Peyer's patch (tissue), 4 donors: ENCODE measurements at regions not wholly inside any gene's neighbourhood (a gene's known extent, or its start where the extent isn't known, plus 50 kb on each side); places are given as distances from the start of the nearest gene placed in this dataset.

Experiments used
- DNase-seq, 3 donors: peaks; one replicate each; pipeline ENCODE4 v3.0.0-alpha.2; 2017 to 2019
- H3K27ac ChIP-seq, 4 donors: fragments of 200-600 bp; sonication (generic); one replicate each; pipeline ENCODE4 v1.5.1; 2016 to 2019
- H3K27me3 ChIP-seq, 2 donors: fragments of 200-600 bp; sonication (generic); one replicate each; pipeline ENCODE4 v1.5.1; 2019
- H3K36me3 ChIP-seq, 3 donors: fragments of 200-600 bp; sonication (generic); one replicate each; pipeline ENCODE4 v1.5.1; 2016 to 2019
- H3K4me1 ChIP-seq, 4 donors: fragments of 200-600 bp; sonication (generic); one replicate each; pipeline ENCODE4 v1.5.1; 2016 to 2019
- H3K4me3 ChIP-seq, 4 donors: fragments of 200-600 bp; sonication (generic); 1 replicate in 3 of 4; 2 replicates in 1 of 4; pipeline ENCODE4 v1.5.1; 2016 to 2019; ENCODE audit warnings: mild to moderate bottlenecking in 1 of 4
- H3K9me3 ChIP-seq, 4 donors: fragments of 200-600 bp; sonication (generic); one replicate each; pipeline ENCODE4 v1.5.1; 2016 to 2019; ENCODE audit warnings: mild to moderate bottlenecking in 1 of 4
- CTCF ChIP-seq, 6 experiments: fragments of 450-650 bp in 4 of 6; fragments of 200-600 bp in 2 of 6; sonication (generic) in 1 of 6; IDR thresholded peaks; one replicate each; pipeline ENCODE4 v1.5.1; 2017 to 2019; ENCODE audit warnings: antibody characterized with exemption in 6 of 6, mild to moderate bottlenecking in 3 of 6, moderate library complexity in 1 of 6
- POLR2A ChIP-seq, 2 donors: fragments of 450-650 bp; IDR thresholded peaks; one replicate each; pipeline ENCODE4 v1.5.1; 2017; ENCODE audit warnings: antibody characterized with exemption in 2 of 2, mild to moderate bottlenecking in 2 of 2, moderate library complexity in 2 of 2

GRCh38 chr5:103436656-103437055, 125.9 kb downstream of the NUDT12 start:
- peaks cover 0 to 9% (median 0%) of the 10 kb centered on the region in 4 donors for H3K9me3 ChIP-seq
- H3K4me1 ChIP-seq, result no peaks in the 10 kb centered on the region
- no peak overlapping the region for H3K4me3 ChIP-seq
- TF ChIP-seq CTCF (IDR thresholded peaks at IDR 0.05) (no peak), POLR2A (IDR thresholded peaks at IDR 0.05) (no peak)
- no peaks in the 10 kb centered on the region for H3K27me3 ChIP-seq
- no peak overlapping the region for H3K27ac ChIP-seq
- no peak for DNase-seq
- H3K36me3 ChIP-seq, result no peaks in the 10 kb centered on the region

- TF ChIP-seq CTCF (IDR thresholded peaks at IDR 0.05) (no peak), POLR2A (IDR thresholded peaks at IDR 0.05) (no peak)
- H3K4me1 ChIP-seq, result no peaks in the 10 kb centered on the region
Measured at GRCh38 chr5:103436112-103436511, 126.5 kb downstream of the NUDT12 start.

GRCh38 chr5:103435136-103435889, 127.3 kb downstream of the NUDT12 start:
- no peak overlapping the region for H3K27ac ChIP-seq
- no peak overlapping the region for H3K4me3 ChIP-seq
- no peak for DNase-seq
- H3K4me1 ChIP-seq, result no peaks in the 10 kb centered on the region
- no peaks in the 10 kb centered on the region for H3K27me3 ChIP-seq
- TF ChIP-seq POLR2A (IDR thresholded peaks at IDR 0.05) (no peak), CTCF (IDR thresholded peaks at IDR 0.05) (no peak)
- peaks cover 0 to 9% (median 0%) of the 10 kb centered on the region in 4 donors for H3K9me3 ChIP-seq
- no peaks in the 10 kb centered on the region for H3K36me3 ChIP-seq

More at GRCh38 chr5:103436112-103436511, 126.5 kb downstream of the NUDT12 start:
- Histone ChIP-seq H3K9me3 (peaks cover 0 to 9% (median 0%) of the 10 kb centered on the region in 4 donors), H3K36me3 (no peaks in the 10 kb centered on the region), H3K27me3 (no peaks in the 10 kb centered on the region), H3K27ac (no peak overlapping the region), H3K4me3 (no peak overlapping the region)
- no peak for DNase-seq

GRCh38 chr5:103434057-103434456, 128.5 kb downstream of the NUDT12 start:
- Histone ChIP-seq H3K4me3 (no peak overlapping the region), H3K27me3 (no peaks in the 10 kb centered on the region), H3K27ac (no peak overlapping the region), H3K4me1 (no peaks in the 10 kb centered on the region), H3K36me3 (no peaks in the 10 kb centered on the region), H3K9me3 (peaks cover 0 to under 1% (median 0%) of the 10 kb centered on the region in 4 donors)
- TF ChIP-seq POLR2A (IDR thresholded peaks at IDR 0.05) (no peak), CTCF (IDR thresholded peaks at IDR 0.05) (no peak)
- DNase-seq, result no peak

- TF ChIP-seq CTCF (IDR thresholded peaks at IDR 0.05) (no peak), POLR2A (IDR thresholded peaks at IDR 0.05) (no peak)
- DNase-seq, result no peak
- no peak overlapping the region for H3K4me3 ChIP-seq
- H3K9me3 ChIP-seq, result no peaks in the 10 kb centered on the region
- no peaks in the 10 kb centered on the region for H3K27me3 ChIP-seq
- no peaks in the 10 kb centered on the region for H3K36me3 ChIP-seq
- H3K4me1 ChIP-seq, result no peaks in the 10 kb centered on the region
- no peak overlapping the region for H3K27ac ChIP-seq
Measured at GRCh38 chr5:103433211-103433610, 129.4 kb downstream of the NUDT12 start.
